HepG2 (cell line): ENCODE measurements at regions not wholly inside any gene's neighbourhood (a gene's known extent, or its start where the extent isn't known, plus 50 kb on each side); places are given as distances from the start of the nearest gene placed in this dataset.
A peak's percentile ranks its signal among the peaks of the same experiment; 100 is the strongest.

ENCODE experiments used
- ATAC-seq: fragments of 200-7000 bp; cut with Tn5 transposase; 3 replicates; pipeline ENCODE4 v1.9.1; 2020; ENCODE audit warnings: mild to moderate bottlenecking, moderate library complexity
- BruUV-seq: library from RNA; stranded (reverse); fragments of 400-500 nt; replicated peaks from 2 replicates; lab custom pipeline; 2021; lab: Mats Ljungman, UMichigan
- CTCF ChIA-PET: fragments of 300-600 bp; formaldehyde crosslinking; extraction: SDS; loops from one replicate; lab custom pipeline; 2021; ENCODE audit warnings: low total read pairs, inconsistent platforms, low intra/inter-chr PET ratio; lab: Yijun Ruan, JAX
- POLR2A ChIA-PET: fragments of 350-600 bp; sonication (Branson Sonifier 250); formaldehyde crosslinking; loops from one replicate; lab custom pipeline; 2020; ENCODE audit warnings: antibody characterized with exemption, inconsistent platforms; lab: Yijun Ruan, JAX
- DNase-seq: peaks from one replicate; pipeline ENCODE4 v3.0.0-alpha.2; 2015; ENCODE audit warnings: low spot score
- FAIRE-seq: peaks from 3 replicates; lab custom pipeline; 2011; peaks lifted over from hg19 to GRCh38; lab: Jason Lieb, UNC
- H2AFZ ChIP-seq: one replicate; pipeline ENCODE4 v1.6.1; 2011; ENCODE audit warnings: low read length, inconsistent platforms
- H3K27ac ChIP-seq: fragments of 300-600 bp; 3 replicates; pipeline ENCODE4 v1.8.0; 2011; ENCODE audit warnings: mixed run types, mild to moderate bottlenecking, mixed read lengths, low read length, inconsistent platforms; ENCODE audit not compliant: insufficient read depth; ENCODE audit errors: extremely low read length
- H3K27me3 ChIP-seq, 2 experiments: fragments of 200-600 bp in 1 of 2; 2 replicates in 1 of 2; 3 replicates in 1 of 2; pipeline versions ENCODE4 v1.6.0 to v1.8.0; 2011; ENCODE audit warnings: low read length in 2 of 2, mild to moderate bottlenecking in 2 of 2, moderate library complexity in 2 of 2, inconsistent platforms in 1 of 2; ENCODE audit not compliant: insufficient read depth in 2 of 2, control insufficient read depth in 1 of 2
- H3K36me3 ChIP-seq, 2 experiments: fragments of 200-600 bp in 1 of 2; replicated peaks in 1 of 2; 2 replicates in 1 of 2; 3 replicates in 1 of 2; pipeline versions ENCODE4 v1.5.1 to v1.8.0; 2011; ENCODE audit warnings: low read length in 2 of 2, inconsistent platforms in 1 of 2; ENCODE audit not compliant: insufficient read depth in 2 of 2, control insufficient read depth in 1 of 2
- H3K4me1 ChIP-seq: 2 replicates; pipeline ENCODE4 v1.5.1; 2012; ENCODE audit warnings: low read length, inconsistent platforms; ENCODE audit not compliant: insufficient read depth
- H3K4me2 ChIP-seq: 2 replicates; pipeline ENCODE4 v1.6.0; 2011; ENCODE audit warnings: low read depth, low read length, inconsistent platforms
- H3K4me3 ChIP-seq, 3 experiments: fragments of 200-600 bp in 1 of 3; sonication (generic), shearing (Covaris generic) in 1 of 3; replicated peaks in 1 of 3; 2 replicates each; pipeline ENCODE4 v1.5.1; 2011 to 2016; ENCODE audit warnings: low read length in 3 of 3, inconsistent platforms in 2 of 3, low read depth in 2 of 3, mild to moderate bottlenecking in 2 of 3, control low read depth in 1 of 3, mixed read lengths in 1 of 3; ENCODE audit not compliant: insufficient read depth in 1 of 3
- H3K79me2 ChIP-seq: one replicate; pipeline ENCODE4 v1.6.1; 2011; ENCODE audit warnings: low read length, inconsistent platforms; ENCODE audit not compliant: insufficient read depth
- H3K9ac ChIP-seq: 2 replicates; pipeline ENCODE4 v1.6.0; 2011; ENCODE audit warnings: mild to moderate bottlenecking, low read depth, low read length, inconsistent platforms; ENCODE audit not compliant: insufficient read depth
- H3K9me3 ChIP-seq: 2 replicates; pipeline ENCODE4 v1.5.1; 2012; ENCODE audit warnings: mild to moderate bottlenecking, low read length
- H4K20me1 ChIP-seq: 2 replicates; pipeline ENCODE4 v1.6.0; 2011; ENCODE audit warnings: inconsistent platforms, mild to moderate bottlenecking, low read length, moderate library complexity; ENCODE audit not compliant: insufficient read depth
- ATF7 ChIP-seq, 2 experiments: fragments of 450-650 bp in 1 of 2; sonication (generic) in 1 of 2; formaldehyde crosslinking in 1 of 2; IDR thresholded peaks; 2 replicates each; pipeline versions ENCODE4 v1.4.0 to v1.6.1; 2016 to 2020; ENCODE audit warnings: antibody characterized with exemption in 1 of 2, mild to moderate bottlenecking in 1 of 2, missing genetic modification reagents in 1 of 2
- CREB1 ChIP-seq, 2 experiments: fragments of 450-650 bp in 1 of 2; IDR thresholded peaks; 2 replicates each; pipeline ENCODE4 v1.6.1; 2016 to 2017; ENCODE audit warnings: control low read depth in 1 of 2, mild to moderate bottlenecking in 1 of 2, missing compliant biosample characterization in 1 of 2, missing genetic modification characterization in 1 of 2
- IKZF1 ChIP-seq: fragments of 450-650 bp; IDR thresholded peaks from 2 replicates; pipeline ENCODE4 v1.7.1; 2016
- LCORL ChIP-seq, 2 experiments: fragments of 450-650 bp in 1 of 2; sonication (generic) in 1 of 2; formaldehyde crosslinking in 1 of 2; IDR thresholded peaks; 2 replicates each; pipeline versions ENCODE4 v1.5.0 to v1.6.1; 2017 to 2020; ENCODE audit warnings: antibody characterized with exemption in 1 of 2, missing genetic modification reagents in 1 of 2
- MNT ChIP-seq: fragments of 450-650 bp; IDR thresholded peaks from 2 replicates; pipeline ENCODE4 v1.6.1; 2016
- PLRG1 ChIP-seq: fragments of 450-650 bp; conservative IDR thresholded peaks from 2 replicates; pipeline ENCODE4 v1.6.1; 2016
- POLR2AphosphoS2 ChIP-seq: IDR thresholded peaks from 2 replicates; pipeline ENCODE4 v1.6.1; 2011; ENCODE audit warnings: low read depth, low read length, improper control_type of control experiment
- REL ChIP-seq: sonication (generic); formaldehyde crosslinking; conservative IDR thresholded peaks from 2 replicates; pipeline ENCODE4 v1.8.0; 2022; ENCODE audit warnings: mild to moderate bottlenecking, missing genetic modification reagents, moderate library complexity
- WGBS: methylation state at CpG from one replicate; pipeline ENCODE4 v1.1.6; 2017; ENCODE audit warnings: low lambda C conversion rate; 5-methylcytosine and 5-hydroxymethylcytosine counted together
- in situ Hi-C: cut with HindIII; loops from 2 replicates; pipeline ENCODE4 v1.10.0; 2017; ENCODE audit warnings: low pct_unique_long_range_greater_than_20kb; ENCODE audit not compliant: extremely low pct_ligation_motif_present
- intact Hi-C: fragments of 100-400 bp; cut with micrococcal nuclease; formaldehyde crosslinking; loops from one replicate; pipeline ENCODE4 v1.10.0; 2022; ENCODE audit not compliant: unreplicated experiment
- TF ChIP-seq, protein P1 (sequence below): fragments of 450-650 bp; IDR thresholded peaks from 2 replicates; pipeline ENCODE4 v1.6.1; 2017

DNA sequence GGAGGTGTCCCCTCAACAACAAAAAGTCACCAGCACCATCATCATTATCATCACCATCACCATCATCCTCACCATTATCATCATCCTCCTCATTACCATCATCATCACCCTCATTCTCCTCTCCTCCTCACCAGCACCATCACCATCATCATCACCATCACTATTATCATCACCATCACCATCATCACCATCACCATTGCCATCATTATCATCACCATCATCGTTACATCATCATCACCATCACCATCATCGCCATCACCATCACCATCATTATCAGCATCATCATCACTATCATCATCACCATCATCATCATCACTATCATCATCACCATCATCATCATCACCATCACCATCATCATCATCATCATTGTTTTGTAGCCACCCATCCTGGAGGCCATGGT, 212.6 kb downstream of the MN1 start:
- no peak overlapping the region for H3K27ac ChIP-seq

More for the DNA sequence above, 212.6 kb downstream of the MN1 start:
- FAIRE-seq (no peak), ATAC-seq (no peak), DNase-seq (no peak)
- ChIA-PET CTCF (no interaction called here), POLR2A (no interaction called here)
- Histone ChIP-seq H3K9me3 (no peaks in the 10 kb centered on the region), H3K36me3 (no peaks in the 10 kb centered on the region), H2AFZ (no peak overlapping the region), H3K79me2 (no peaks in the 10 kb centered on the region), H4K20me1 (no peaks in the 10 kb centered on the region), H3K4me3 (no peak overlapping the region), H3K27me3 (peaks cover 2 to 11% of the 10 kb centered on the region in 2 experiments; a peak in 3 of 5 replicates), H3K4me2 (no peak overlapping the region), H3K4me1 (peaks cover 9% of the 10 kb centered on the region; the same call in 1 of the 2 replicates), H3K9ac (no peak overlapping the region)
- no TSS peak for BruUV-seq
- TF ChIP-seq, protein P1, sequence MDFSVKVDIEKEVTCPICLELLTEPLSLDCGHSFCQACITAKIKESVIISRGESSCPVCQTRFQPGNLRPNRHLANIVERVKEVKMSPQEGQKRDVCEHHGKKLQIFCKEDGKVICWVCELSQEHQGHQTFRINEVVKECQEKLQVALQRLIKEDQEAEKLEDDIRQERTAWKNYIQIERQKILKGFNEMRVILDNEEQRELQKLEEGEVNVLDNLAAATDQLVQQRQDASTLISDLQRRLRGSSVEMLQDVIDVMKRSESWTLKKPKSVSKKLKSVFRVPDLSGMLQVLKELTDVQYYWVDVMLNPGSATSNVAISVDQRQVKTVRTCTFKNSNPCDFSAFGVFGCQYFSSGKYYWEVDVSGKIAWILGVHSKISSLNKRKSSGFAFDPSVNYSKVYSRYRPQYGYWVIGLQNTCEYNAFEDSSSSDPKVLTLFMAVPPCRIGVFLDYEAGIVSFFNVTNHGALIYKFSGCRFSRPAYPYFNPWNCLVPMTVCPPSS: 0 out of 2 replicates have a peak, but pooled peaks have one; percentile 65
- TF ChIP-seq POLR2AphosphoS2 (no peak), IKZF1 (0 out of 2 replicates have a peak, but pooled peaks have one; percentile 29), PLRG1 (0 out of 2 replicates have a peak, but pooled peaks have one; percentile 80), CREB1 (IDR thresholded peaks at IDR 0.05) (peak; percentile 97), CREB1 (CRISPR knock-in tag; IDR thresholded peaks at IDR 0.05) (no peak), ATF7 (IDR thresholded peaks at IDR 0.05) (peak; percentile 85), ATF7 (CRISPR knock-in tag; IDR thresholded peaks at IDR 0.05) (no peak), REL (CRISPR knock-in tag) (no peak), LCORL (IDR thresholded peaks at IDR 0.05) (peak; percentile 22; the same call in 1 of the 2 replicates), LCORL (CRISPR knock-in tag; IDR thresholded peaks at IDR 0.05) (no peak), MNT (peak; percentile 20; the same call in 1 of the 2 replicates)
- intact Hi-C loops: no loop called here
- in situ Hi-C loops: loop anchor here (10.0 kb wide), 1 partner anchor 56 kb away; no protein-coding TSS in a partner anchor
- WGBS: 88% methylated on average over 2 of the region's 2 CpGs
